Esophagus muscularis mucosa (tissue), 4 donors: ENCODE measurements at regions not wholly inside any gene's neighbourhood (a gene's known extent, or its start where the extent isn't known, plus 50 kb on each side); places are given as distances from the start of the nearest gene placed in this dataset.
"Not testable (repeated sequence)": the region's sequence is repeated elsewhere in the genome, so short reads cannot be mapped to it uniquely, and the experiment has no call there.

Source experiments
- DNase-seq: peaks from one replicate; pipeline ENCODE4 v3.0.0-alpha.2; 2017; ENCODE audit errors: extremely low spot score
- H3K27ac ChIP-seq, 4 donors: fragments of 200-600 bp; sonication (generic); replicated peaks in 1 of 4; 1 replicate in 3 of 4; 2 replicates in 1 of 4; pipeline ENCODE4 v1.5.1; 2016 to 2019; ENCODE audit warnings: mild to moderate bottlenecking in 1 of 4
- H3K27me3 ChIP-seq, 4 donors: fragments of 200-600 bp; sonication (generic); one replicate each; pipeline versions ENCODE4 v1.5.1 to v1.6.0; 2016 to 2019
- H3K36me3 ChIP-seq, 4 donors: fragments of 200-600 bp; sonication (generic); one replicate each; pipeline ENCODE4 v1.5.1; 2016 to 2019
- H3K4me1 ChIP-seq, 4 donors: fragments of 200-600 bp; sonication (generic); one replicate each; pipeline ENCODE4 v1.5.1; 2016 to 2019
- H3K4me3 ChIP-seq, 4 donors: fragments of 200-600 bp; sonication (generic); 1 replicate in 2 of 4; 2 replicates in 2 of 4; pipeline ENCODE4 v1.5.1; 2016 to 2019; ENCODE audit warnings: mild to moderate bottlenecking in 4 of 4, moderate library complexity in 1 of 4
- H3K9me3 ChIP-seq, 4 donors: fragments of 200-600 bp; sonication (generic); 1 replicate in 3 of 4; 2 replicates in 1 of 4; pipeline ENCODE4 v1.5.1; 2016 to 2019
- EP300 ChIP-seq: sonication (generic); formaldehyde crosslinking; IDR thresholded peaks from one replicate; pipeline ENCODE4 v1.6.1; 2017; ENCODE audit warnings: antibody characterized with exemption
- POLR2A ChIP-seq: fragments of 450-650 bp; IDR thresholded peaks from one replicate; pipeline ENCODE4 v1.6.1; 2017; ENCODE audit warnings: antibody characterized with exemption, moderate library complexity, mild to moderate bottlenecking, low read depth
- POLR2AphosphoS5 ChIP-seq, 2 donors: sonication (generic); formaldehyde crosslinking; IDR thresholded peaks; one replicate each; pipeline ENCODE4 v1.6.1; 2017; ENCODE audit warnings: antibody characterized with exemption in 2 of 2
- WGBS: methylation state at CpG from one replicate; pipeline ENCODE4 v1.1.5; 2018; 5-methylcytosine and 5-hydroxymethylcytosine counted together
- intact Hi-C: fragments of 100-400 bp; cut with DNase I; formaldehyde crosslinking; loops from one replicate; pipeline ENCODE4 v1.15.1; 2023
- TF ChIP-seq, protein P1 (sequence below), 3 experiments: fragments of 200-600 bp in 2 of 3; fragments of 450-650 bp in 1 of 3; sonication (generic) in 2 of 3; IDR thresholded peaks; one replicate each; pipeline ENCODE4 v1.5.1; 2017 to 2019; ENCODE audit warnings: antibody characterized with exemption in 3 of 3, mild to moderate bottlenecking in 2 of 3, moderate library complexity in 1 of 3

DNA sequence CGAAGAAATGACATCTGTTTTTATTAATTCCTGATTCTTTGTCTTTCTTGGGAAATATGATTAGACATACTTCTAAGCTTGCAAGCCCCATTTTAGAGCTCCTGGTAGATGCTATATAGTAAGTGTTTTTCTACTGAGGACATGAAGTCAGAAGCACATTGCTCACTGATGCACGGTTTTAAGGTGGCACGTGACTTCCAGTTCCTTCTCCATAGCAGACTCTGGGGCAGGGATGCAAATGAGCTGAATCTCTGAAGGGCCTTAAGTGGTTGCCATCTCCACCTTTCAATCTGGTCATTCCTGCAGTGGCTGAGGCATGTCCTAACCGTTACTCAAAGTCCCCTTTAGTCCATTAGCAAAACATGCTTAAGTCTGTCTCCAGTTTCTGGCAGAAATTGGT is 421.2 kb upstream of the HTR1E start:
- Histone ChIP-seq H3K4me3 (no peak overlapping the region), H3K9me3 (peaks cover 0 to 2% (median 0%) of the 10 kb centered on the region in 4 donors), H3K27me3 (no peaks in the 10 kb centered on the region), H3K27ac (no peak overlapping the region), H3K4me1 (no peaks in the 10 kb centered on the region), H3K36me3 (no peaks in the 10 kb centered on the region)
- WGBS, result 88% methylated on average over 3 of the region's 4 CpGs
- no peak for DNase-seq
- intact Hi-C loops, result no loop called here
- TF ChIP-seq POLR2A, result no peak
- TF ChIP-seq, protein P1, sequence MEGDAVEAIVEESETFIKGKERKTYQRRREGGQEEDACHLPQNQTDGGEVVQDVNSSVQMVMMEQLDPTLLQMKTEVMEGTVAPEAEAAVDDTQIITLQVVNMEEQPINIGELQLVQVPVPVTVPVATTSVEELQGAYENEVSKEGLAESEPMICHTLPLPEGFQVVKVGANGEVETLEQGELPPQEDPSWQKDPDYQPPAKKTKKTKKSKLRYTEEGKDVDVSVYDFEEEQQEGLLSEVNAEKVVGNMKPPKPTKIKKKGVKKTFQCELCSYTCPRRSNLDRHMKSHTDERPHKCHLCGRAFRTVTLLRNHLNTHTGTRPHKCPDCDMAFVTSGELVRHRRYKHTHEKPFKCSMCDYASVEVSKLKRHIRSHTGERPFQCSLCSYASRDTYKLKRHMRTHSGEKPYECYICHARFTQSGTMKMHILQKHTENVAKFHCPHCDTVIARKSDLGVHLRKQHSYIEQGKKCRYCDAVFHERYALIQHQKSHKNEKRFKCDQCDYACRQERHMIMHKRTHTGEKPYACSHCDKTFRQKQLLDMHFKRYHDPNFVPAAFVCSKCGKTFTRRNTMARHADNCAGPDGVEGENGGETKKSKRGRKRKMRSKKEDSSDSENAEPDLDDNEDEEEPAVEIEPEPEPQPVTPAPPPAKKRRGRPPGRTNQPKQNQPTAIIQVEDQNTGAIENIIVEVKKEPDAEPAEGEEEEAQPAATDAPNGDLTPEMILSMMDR (IDR thresholded peaks at IDR 0.05), result no peak
- TF ChIP-seq EP300, result no peak
- no peak for TF ChIP-seq POLR2AphosphoS5 (IDR thresholded peaks at IDR 0.05)

DNA sequence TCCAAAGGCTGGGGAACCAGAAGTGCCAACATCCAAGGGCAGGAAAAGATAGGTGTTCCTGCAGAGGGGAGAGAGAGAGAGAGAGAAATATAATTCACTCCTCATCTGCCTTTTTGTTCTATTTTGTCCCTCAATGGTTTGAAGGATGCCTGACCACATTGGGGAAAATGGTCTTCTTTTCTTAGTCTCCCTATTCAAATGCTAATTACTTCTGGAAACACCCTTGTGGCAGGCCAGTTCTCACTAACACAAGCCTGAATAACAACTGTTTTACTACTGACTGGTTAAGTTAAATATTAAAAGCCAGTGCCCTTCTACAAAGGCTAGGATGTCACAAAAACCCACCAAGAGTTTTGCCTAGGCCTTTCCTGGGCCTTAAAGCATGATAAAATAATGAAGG is 425.4 kb upstream of the HTR1E start:
- no peak for DNase-seq
- intact Hi-C loops, result no loop called here
- Histone ChIP-seq H3K9me3 (no peaks in the 10 kb centered on the region), H3K27ac (no peak overlapping the region), H3K36me3 (no peaks in the 10 kb centered on the region), H3K4me3 (no peak overlapping the region), H3K4me1 (no peaks in the 10 kb centered on the region), H3K27me3 (no peaks in the 10 kb centered on the region)
- TF ChIP-seq, protein P1 (IDR thresholded peaks at IDR 0.05), result no peak
- TF ChIP-seq POLR2AphosphoS5 (IDR thresholded peaks at IDR 0.05), result no peak
- no peak for TF ChIP-seq EP300
- TF ChIP-seq POLR2A, result no peak

DNA sequence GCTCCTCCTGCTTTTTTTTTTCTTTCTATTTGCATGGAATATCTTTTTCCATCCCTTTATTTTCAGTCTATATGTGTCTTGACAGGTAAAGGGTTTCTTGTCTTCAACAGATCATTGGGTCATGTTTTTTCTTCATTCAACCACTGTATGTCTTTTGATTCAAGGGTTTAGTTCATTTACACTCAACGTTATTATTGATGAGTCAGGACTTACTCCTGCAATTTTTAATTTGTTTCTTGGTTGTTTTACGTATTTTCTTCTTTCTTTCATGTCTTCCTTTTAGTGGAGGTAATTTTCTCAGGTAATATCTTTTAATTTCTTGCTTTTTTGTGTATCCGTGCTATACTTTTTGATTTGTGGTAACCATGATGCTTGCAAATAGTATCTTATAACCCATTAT is 429.1 kb upstream of the HTR1E start:
- Histone ChIP-seq H3K4me1 (no peaks in the 10 kb centered on the region), H3K9me3 (no peaks in the 10 kb centered on the region), H3K36me3 (no peaks in the 10 kb centered on the region), H3K27me3 (no peaks in the 10 kb centered on the region), H3K27ac (no peak overlapping the region), H3K4me3 (no peak overlapping the region)
- no peak for DNase-seq
- no peak for TF ChIP-seq POLR2AphosphoS5 (IDR thresholded peaks at IDR 0.05)
- no peak for TF ChIP-seq EP300
- no peak for TF ChIP-seq POLR2A
- TF ChIP-seq, protein P1 (IDR thresholded peaks at IDR 0.05), result no peak
- WGBS, result 71% methylated on average over 3 of the region's 3 CpGs
- intact Hi-C loops, result no loop called here

DNA sequence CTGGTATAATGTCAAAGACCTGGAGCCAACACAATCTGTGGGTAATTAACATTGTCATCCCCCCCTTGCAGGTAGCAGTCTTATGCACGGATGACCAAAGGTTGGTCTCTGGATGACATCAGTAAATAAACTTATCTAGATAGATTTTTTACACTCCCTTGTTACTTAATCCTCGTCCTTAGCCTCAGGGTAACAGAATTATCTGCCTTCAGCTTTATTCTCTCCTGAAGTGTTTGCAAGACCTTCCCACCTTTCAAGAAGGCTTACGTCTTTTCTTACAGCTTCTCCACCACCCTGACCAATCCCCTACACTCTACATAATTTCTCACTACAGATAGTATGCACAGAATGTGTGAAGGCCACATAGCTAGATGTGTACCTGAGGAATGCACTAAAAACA is 434.8 kb upstream of the HTR1E start:
- peaks cover 0 to 9% (median 3%) of the 10 kb centered on the region in 4 donors for H3K9me3 ChIP-seq
- intact Hi-C loops, result no loop called here
- 57% methylated on average over 3 of the region's 3 CpGs for WGBS

DNA sequence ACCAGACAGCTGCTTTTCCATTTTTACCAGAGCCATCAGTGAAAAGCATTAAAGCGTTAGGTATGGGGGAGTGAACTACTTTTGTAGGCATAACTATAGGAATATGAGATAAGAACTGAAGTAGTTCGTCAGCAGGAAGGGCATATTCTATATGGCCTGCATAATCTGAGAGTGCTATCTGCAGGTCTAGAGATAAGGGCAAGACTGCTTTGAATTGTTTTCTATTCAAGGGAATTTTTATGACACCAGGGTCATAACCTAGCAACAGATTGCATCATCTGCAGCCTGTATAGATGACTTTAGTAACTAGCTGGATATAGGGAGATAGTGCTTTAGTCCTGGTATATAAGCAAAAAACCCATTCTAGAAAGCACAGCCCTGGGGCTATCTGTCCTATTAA is 437.3 kb upstream of the HTR1E start:
- no peak overlapping the region for H3K4me3 ChIP-seq
- no peaks in the 10 kb centered on the region for H3K36me3 ChIP-seq
- TF ChIP-seq, protein P1 (IDR thresholded peaks at IDR 0.05), result no peak
- TF ChIP-seq POLR2AphosphoS5 (IDR thresholded peaks at IDR 0.05), result no peak
- no peak for TF ChIP-seq EP300
- TF ChIP-seq POLR2A, result no peak
- H3K4me1 ChIP-seq, result no peaks in the 10 kb centered on the region
- DNase-seq, result no peak
- peaks cover 0 to 10% (median 3%) of the 10 kb centered on the region in 4 donors for H3K9me3 ChIP-seq
- no peak overlapping the region for H3K27ac ChIP-seq
- no peaks in the 10 kb centered on the region for H3K27me3 ChIP-seq
- intact Hi-C loops, result no loop called here
- WGBS, result 82% methylated on average over 2 of the region's 2 CpGs

More for the DNA sequence above, 434.8 kb upstream of the HTR1E start:
- Histone ChIP-seq H3K27me3 (no peaks in the 10 kb centered on the region), H3K36me3 (no peaks in the 10 kb centered on the region), H3K4me3 (no peak overlapping the region), H3K4me1 (no peaks in the 10 kb centered on the region), H3K27ac (no peak overlapping the region)
- TF ChIP-seq POLR2A (no peak), POLR2AphosphoS5 (IDR thresholded peaks at IDR 0.05) (no peak), EP300 (no peak)
- no peak for DNase-seq

DNA sequence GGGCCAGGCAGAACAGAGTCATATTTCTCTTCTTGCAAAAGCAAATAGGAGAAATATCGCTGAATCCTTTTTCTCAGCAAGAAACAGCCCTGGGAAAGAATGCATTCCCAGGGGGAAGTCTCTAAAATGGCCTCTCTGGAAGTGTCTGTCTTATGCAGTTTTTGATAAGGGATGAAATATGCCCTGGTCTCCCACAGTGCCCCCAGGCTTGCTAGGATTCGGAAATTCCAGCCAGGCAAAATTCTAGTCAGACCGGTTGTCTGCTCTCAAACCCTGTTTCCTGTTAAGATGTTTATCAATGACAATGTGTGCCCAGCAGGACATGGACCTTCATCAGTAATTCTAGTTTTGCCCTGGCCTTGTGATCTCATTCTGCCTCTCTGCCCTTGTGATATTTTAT is 448.3 kb upstream of the HTR1E start:
- H3K36me3 ChIP-seq, DNase-seq, H3K27ac ChIP-seq, H3K4me3 ChIP-seq, intact Hi-C loops, H3K27me3 ChIP-seq, H3K4me1 ChIP-seq, H3K9me3 ChIP-seq: not testable (repeated sequence)
- WGBS, result 51% methylated on average over 3 of the region's 3 CpGs
